Tibial nerve (tissue), 4 donors: ENCODE measurements at regions not wholly inside any gene's neighbourhood (a gene's known extent, or its start where the extent isn't known, plus 50 kb on each side); places are given as distances from the start of the nearest gene placed in this dataset.

Source experiments
- CTCF ChIP-seq, 5 experiments: fragments of 200-600 bp in 3 of 5; fragments of 450-650 bp in 2 of 5; sonication (generic) in 3 of 5; IDR thresholded peaks; one replicate each; pipeline ENCODE4 v1.5.1; 2016 to 2019; ENCODE audit warnings: antibody characterized with exemption in 5 of 5, mild to moderate bottlenecking in 3 of 5, moderate library complexity in 2 of 5
- EP300 ChIP-seq, 2 donors: sonication (generic); formaldehyde crosslinking; IDR thresholded peaks; one replicate each; pipeline ENCODE4 v1.6.1; 2017; ENCODE audit warnings: antibody characterized with exemption in 2 of 2, mild to moderate bottlenecking in 1 of 2
- POLR2A ChIP-seq, 2 donors: fragments of 450-650 bp; IDR thresholded peaks; one replicate each; pipeline ENCODE4 v1.6.1; 2017; ENCODE audit warnings: antibody characterized with exemption in 2 of 2, mild to moderate bottlenecking in 2 of 2, moderate library complexity in 2 of 2

- TF ChIP-seq CTCF (IDR thresholded peaks at IDR 0.05) (no peak), EP300 (IDR thresholded peaks at IDR 0.05) (no peak), POLR2A (IDR thresholded peaks at IDR 0.05) (no peak)
Measured at GRCh38 chr7:33776788-33777187, 128.6 kb upstream of the BMPER start.
